ENCODE measurements at regions not wholly inside any gene's neighbourhood (a gene's known extent, or its start where the extent isn't known, plus 50 kb on each side); places are given as distances from the start of the nearest gene placed in this dataset.

DNA sequence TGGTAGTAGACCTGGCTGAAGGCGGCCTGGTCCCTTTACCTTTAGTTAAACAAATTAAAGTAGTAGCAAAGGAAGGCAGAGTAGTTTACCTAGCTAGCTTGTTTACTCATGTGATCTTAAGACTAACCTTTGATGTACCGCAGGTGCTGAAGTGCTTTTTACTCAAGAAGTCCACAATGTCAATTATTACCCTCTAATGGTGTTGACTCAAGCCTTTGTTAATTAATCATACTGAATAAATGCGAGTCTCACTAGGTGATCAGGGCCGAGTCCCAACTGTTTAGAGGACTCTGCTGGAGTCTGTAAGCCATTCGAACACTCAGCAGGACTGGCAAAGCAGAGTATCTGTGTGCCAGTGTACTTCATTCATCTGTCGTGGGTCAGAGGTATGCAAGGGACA is 381.1 kb upstream of the NCAM2 start:
- DNase-seq: no peak

- no peak for DNase-seq
Observed at GRCh38 chr21:20618878-20619277, 379.3 kb upstream of the NCAM2 start.

GRCh38 chr21:20627594-20627993 is 370.6 kb upstream of the NCAM2 start:
- DNase-seq: no peak

DNA sequence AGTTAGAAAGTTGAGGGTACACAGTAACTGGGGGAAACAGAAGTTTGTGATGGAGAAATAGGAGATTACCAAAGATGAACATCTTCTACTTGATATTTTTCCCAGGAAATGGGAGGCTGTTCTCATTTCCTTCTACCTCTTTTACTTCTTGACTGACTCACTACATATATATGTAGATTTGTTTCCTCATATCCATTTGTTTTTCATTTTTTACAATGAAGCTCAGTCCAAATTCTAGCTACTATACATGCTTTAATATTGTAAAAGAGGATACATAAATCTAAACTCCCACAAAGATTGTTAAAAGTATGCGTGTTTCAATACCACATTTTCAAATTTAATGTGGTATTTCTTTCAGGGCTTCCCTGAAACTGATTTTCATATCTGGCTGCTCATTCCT is 366.6 kb upstream of the NCAM2 start:
- no peak for DNase-seq

- DNase-seq: no peak
Observed at GRCh38 chr21:20639026-20639425, 359.2 kb upstream of the NCAM2 start.

DNA sequence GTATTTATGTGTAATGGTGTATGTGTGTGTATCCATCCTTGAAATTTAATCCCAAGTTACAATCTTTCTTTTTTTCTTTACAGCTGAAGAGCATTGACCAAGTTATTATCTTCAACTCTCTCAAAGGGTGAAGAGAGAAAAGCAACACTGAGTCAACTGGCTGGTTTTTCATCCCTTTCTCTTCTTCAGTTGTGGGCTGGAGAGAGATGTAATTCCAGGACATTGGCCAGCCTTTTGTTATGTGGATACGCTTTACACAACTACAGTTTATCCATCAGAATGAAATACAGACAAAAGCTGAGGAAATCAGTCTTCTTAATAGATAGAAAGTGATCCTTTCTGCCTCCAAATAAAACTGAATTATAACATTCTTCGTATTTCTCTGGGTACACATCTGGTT is 357.0 kb upstream of the NCAM2 start:
- DNase-seq: no peak

DNA sequence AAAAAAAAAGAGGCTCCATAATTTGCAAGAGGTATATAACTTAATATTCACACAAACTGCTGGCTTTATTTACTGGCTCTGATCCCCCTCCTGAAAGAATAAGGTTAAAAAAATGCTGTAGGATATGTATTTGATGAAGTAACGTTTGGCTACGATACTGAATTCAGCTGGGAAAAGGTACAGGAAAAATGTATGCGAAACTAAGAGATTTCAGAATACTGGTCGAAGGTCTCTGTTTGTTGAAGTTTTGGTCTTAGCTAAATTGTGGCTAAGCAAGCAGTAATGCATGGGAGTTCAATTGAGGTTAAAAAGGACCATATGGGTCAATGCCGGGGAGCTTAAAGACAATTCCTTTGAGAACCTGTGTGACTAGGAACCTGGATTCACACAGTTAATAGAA is 355.5 kb upstream of the NCAM2 start:
- DNase-seq: no peak

DNA sequence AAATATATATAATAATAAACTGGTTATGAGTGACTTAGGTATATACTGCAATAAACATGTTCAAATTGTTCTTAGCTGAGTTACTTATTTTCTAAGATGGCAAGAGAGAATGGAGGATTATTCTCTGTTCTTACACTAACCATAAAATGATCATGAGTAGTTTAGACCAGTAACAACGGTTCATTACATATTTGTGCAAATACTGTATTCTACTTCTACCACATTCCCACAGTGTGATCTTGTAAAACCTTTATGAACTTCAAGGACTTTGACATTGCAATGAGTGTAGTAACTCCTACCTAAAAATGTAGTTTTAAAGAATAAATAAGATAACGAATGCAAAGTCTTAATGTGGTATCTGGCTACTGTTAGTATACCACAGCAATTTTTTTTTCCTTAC is 353.7 kb upstream of the NCAM2 start:
- no peak for DNase-seq

- no peak for DNase-seq
Observed at GRCh38 chr21:20645344-20645743, 352.9 kb upstream of the NCAM2 start.

DNA sequence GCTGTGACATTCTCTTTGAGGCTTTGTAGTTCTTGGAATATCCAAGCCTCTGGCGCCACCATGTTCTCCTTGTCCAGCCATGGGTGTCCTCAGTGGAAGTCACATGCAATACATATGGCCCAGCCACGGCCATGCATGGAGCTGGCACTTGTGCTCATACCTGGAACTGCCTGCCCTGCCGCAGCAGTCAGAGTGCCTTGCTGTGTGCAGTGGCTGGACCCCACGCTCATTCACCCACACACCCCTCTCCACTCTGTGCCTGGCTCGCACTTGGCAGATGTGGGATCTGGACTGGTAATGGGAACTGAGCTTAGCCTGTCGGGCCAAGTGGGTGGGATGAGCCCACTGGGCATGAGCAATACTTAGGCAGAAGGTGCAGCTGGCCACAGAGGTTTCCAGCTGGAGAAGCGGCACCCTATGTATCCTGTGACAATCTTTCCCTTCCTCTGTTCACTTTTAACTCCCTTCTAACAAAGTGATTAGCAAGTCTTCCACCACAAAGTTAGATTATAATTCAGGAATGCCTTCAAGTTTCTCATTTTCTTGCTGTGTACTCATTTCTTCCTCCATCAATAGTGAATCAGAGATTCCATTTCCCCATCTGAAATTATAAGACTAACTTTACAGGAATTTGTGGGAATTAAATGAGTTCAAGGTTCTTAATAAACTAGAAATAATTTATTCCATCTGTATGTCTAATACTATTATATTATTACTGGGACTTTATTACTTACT is 351.6 kb upstream of the NCAM2 start:
- no peak for DNase-seq

- DNase-seq: no peak
Observed at GRCh38 chr21:20647607-20648006, 350.6 kb upstream of the NCAM2 start.

DNA sequence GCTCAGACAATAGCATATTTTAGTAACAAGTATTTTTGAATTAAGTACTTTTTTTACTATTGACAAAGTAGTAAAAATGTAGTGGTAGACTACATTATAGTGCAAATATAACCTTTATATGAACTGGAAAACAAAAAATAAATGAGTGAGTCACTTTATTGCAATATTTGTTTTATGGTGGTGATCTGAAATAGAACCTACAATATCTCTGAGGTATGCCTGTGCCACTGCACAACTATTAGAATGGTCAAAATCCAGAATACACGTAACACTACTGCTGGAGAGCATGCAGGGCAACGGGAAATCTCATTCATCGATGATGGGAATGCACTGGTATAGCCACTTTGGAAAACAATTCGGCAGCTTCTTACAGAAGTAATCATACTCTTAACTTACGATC is 349.0 kb upstream of the NCAM2 start:
- DNase-seq: no peak

- DNase-seq: no peak
Observed at GRCh38 chr21:20652846-20653245, 345.4 kb upstream of the NCAM2 start.

DNA sequence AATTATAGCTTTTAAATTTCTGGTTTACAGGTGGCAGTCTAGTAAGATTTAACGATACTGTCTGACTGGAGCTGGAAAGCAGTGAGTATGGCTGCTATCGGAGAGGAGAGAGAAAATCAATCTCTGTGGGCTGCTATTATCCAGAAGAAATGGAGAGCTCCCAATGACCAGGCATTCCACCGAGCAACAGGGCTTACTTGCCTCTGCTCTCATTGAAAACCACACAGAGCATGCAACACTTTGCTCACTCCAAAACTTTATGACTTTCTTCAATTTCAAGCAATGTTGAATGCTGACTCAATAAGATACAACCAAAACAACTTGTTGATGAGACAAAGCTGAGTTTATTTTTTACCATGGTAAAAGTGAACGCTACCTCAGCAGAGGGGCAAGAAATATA is 337.0 kb upstream of the NCAM2 start:
- DNase-seq: no peak

GRCh38 chr21:20661745-20662422 is 336.3 kb upstream of the NCAM2 start:
- DNase-seq: no peak

GRCh38 chr21:20662514-20662913 is 335.7 kb upstream of the NCAM2 start:
- no peak for DNase-seq

DNA sequence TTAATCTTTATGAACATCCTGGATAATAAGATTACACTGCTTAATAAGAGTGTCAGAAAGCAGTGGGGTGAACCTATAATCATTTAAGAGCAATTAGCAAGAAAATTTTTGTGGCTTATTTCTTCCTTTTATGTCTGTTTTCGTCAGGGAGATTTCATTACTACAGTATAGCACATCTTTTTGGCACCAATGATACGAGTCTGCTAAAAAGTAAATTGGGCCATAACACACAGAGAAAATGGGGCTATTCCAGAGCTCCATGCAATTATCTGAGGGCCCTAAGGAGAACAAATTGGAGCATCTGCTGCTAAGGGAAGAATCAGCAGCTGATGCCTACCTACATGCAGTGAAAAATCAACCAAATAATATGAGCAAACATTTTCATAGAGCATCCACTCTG is 330.3 kb upstream of the NCAM2 start:
- no peak for DNase-seq

- DNase-seq: no peak
Observed at GRCh38 chr21:20685475-20685874, 312.7 kb upstream of the NCAM2 start.

DNA sequence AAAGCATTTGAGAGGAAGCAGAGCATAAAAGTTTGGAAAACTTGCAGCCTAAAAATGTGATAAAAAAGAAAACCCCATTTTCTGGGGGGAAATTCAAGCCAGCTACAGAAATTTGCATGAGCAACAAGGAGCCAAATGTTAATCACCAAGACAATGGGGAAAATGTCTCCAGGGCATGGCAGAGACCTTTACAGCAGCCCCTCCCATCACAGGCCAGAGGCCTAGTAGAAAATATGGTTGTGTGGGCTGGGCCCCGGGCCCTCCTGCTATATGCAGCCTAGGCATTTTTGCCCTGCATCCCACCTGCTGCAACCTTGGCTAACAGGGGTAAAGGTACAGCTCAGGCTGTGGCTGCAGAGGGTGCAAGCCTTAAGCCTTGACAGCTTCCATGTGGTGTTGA is 299.6 kb upstream of the NCAM2 start:
- DNase-seq: no peak

DNA sequence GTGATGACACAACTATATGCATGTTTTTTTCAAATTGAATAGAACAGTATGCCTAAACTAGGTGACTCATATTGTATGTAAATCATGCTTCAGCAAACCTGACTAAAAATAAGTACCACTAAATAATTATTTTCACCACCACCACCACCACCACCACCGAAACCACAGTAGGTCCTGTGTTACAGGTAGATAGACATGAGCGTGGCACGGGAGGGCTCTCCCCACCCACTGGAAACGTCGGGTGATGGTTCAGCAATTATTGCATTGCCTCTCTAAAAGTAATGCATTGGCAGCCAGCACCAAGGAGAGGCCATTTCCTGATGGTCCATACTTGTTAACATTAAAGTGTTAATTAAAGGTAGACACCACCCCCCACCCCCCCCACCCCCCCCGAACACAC is 297.0 kb upstream of the NCAM2 start:
- no peak for DNase-seq

GRCh38 chr21:20703112-20703767 is 295.0 kb upstream of the NCAM2 start:
- DNase-seq: no peak

DNA sequence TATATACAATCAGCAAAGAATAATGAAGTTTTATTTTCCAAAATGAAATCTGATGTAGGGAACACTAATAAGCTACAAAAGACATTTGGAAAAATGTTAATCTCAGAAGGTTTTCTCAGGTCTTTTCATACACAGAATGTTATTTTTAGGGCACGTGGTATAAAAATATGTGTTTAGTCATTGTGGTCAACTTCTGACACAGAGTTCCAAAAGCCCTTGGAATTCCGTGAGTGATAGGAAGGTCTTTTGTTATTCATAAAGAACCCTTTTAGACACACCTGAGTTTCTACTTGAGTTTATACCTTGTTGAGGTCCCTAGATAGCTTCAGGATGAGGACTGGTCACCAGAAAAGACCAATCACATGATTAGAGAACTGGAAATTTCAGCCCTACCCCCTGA is 277.6 kb upstream of the NCAM2 start:
- DNase-seq: no peak

DNA sequence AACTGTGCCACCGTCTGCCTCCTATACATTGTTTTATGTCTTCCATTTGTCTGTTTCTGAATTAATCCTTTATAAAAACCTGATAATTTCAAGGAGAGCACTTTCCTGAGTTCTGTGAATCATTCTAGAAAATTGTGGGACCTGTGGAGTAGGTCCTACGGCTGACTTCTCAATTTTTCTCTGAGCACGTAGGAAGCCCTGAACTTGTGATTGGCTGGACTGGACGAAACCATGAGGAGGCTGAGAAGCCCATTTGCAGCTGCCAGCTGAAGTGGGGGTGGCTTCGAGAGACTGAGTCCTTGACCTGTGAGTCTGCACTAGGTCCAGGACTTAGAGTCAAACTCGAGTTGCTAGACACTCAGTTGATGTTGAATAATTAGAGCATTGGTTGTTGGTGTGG is 277.1 kb upstream of the NCAM2 start:
- DNase-seq: no peak

GRCh38 chr21:20728691-20729090 is 269.5 kb upstream of the NCAM2 start:
- no peak for DNase-seq
